Breast epithelium (tissue), 3 donors: ENCODE measurements at regions not wholly inside any gene's neighbourhood (a gene's known extent, or its start where the extent isn't known, plus 50 kb on each side); places are given as distances from the start of the nearest gene placed in this dataset.

Source experiments
- POLR2A ChIP-seq: fragments of 450-650 bp; IDR thresholded peaks from one replicate; pipeline ENCODE4 v1.6.1; 2016; ENCODE audit warnings: antibody characterized with exemption, mild to moderate bottlenecking, moderate library complexity
- POLR2AphosphoS5 ChIP-seq, 3 donors: sonication (generic); formaldehyde crosslinking; IDR thresholded peaks; one replicate each; pipeline ENCODE4 v1.6.1; 2017; ENCODE audit warnings: antibody characterized with exemption in 3 of 3
- TF ChIP-seq, protein P1 (sequence below), 3 donors: fragments of 450-650 bp; IDR thresholded peaks; one replicate each; pipeline ENCODE4 v1.5.1; 2016 to 2017; ENCODE audit warnings: antibody characterized with exemption in 3 of 3, mild to moderate bottlenecking in 3 of 3, moderate library complexity in 3 of 3

DNA sequence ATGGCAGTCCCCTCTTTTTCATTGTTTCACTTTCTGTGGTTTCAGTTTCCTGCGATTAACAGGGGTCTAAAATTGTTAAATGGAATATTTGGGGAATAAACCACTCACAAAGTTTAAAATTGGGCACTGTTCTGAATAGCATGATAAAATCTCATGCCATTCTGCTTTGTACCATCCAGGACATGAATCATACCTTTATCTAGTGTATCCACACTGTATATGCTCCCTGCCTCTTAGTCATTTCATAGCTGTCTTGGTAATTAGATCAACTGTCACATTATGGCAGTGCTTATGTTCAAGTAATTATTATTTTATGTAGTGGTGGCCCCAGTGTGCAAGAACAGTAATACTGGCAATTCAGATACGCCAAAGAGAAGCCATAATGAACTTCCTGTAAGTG is 734.5 kb downstream of the ZPLD1 start:
- TF ChIP-seq, protein P1, sequence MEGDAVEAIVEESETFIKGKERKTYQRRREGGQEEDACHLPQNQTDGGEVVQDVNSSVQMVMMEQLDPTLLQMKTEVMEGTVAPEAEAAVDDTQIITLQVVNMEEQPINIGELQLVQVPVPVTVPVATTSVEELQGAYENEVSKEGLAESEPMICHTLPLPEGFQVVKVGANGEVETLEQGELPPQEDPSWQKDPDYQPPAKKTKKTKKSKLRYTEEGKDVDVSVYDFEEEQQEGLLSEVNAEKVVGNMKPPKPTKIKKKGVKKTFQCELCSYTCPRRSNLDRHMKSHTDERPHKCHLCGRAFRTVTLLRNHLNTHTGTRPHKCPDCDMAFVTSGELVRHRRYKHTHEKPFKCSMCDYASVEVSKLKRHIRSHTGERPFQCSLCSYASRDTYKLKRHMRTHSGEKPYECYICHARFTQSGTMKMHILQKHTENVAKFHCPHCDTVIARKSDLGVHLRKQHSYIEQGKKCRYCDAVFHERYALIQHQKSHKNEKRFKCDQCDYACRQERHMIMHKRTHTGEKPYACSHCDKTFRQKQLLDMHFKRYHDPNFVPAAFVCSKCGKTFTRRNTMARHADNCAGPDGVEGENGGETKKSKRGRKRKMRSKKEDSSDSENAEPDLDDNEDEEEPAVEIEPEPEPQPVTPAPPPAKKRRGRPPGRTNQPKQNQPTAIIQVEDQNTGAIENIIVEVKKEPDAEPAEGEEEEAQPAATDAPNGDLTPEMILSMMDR (IDR thresholded peaks at IDR 0.05) = no peak
- TF ChIP-seq POLR2A (no peak), POLR2AphosphoS5 (IDR thresholded peaks at IDR 0.05) (no peak)
